DMS53 treated with DMSO at 0.1 percent for 48 hours (cell line): ENCODE measurements at regions not wholly inside any gene's neighbourhood (a gene's known extent, or its start where the extent isn't known, plus 50 kb on each side); places are given as distances from the start of the nearest gene placed in this dataset.
"Not testable (repeated sequence)": the region's sequence is repeated elsewhere in the genome, so short reads cannot be mapped to it uniquely, and the experiment has no call there.

Experiments
- DNase-seq: peaks from one replicate; lab custom pipeline; 2025; ENCODE audit not compliant: unreplicated experiment; lab: John Stamatoyannopoulos, UW

DNA sequence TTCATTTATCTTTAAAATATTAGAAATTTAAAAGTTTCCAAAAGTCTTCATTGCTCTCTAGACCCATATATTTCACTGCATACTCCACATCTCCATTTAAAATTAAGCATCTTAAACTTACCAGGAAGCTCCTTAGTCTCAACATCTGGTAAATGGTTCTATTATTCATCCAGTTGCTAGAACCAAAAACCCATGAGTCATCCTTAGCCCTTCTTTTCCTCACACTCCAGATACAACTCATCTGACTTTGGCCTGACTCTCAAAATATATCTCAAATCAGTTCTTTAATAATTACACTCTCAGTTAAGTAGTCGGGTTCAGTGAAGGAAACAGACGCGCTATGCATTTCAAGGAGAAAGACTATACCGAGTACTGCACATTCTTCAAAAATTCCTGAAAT, 110.2 kb upstream of the COX7C start:
- DNase-seq = no peak

GRCh38 chr5:86510330-86510915, 107.3 kb upstream of the COX7C start:
- DNase-seq = not testable (repeated sequence)

GRCh38 chr5:86523718-86524117, 94.0 kb upstream of the COX7C start:
- DNase-seq = no peak

- DNase-seq = no peak
Observed at GRCh38 chr5:86525622-86526021, 92.1 kb upstream of the COX7C start.

DNA sequence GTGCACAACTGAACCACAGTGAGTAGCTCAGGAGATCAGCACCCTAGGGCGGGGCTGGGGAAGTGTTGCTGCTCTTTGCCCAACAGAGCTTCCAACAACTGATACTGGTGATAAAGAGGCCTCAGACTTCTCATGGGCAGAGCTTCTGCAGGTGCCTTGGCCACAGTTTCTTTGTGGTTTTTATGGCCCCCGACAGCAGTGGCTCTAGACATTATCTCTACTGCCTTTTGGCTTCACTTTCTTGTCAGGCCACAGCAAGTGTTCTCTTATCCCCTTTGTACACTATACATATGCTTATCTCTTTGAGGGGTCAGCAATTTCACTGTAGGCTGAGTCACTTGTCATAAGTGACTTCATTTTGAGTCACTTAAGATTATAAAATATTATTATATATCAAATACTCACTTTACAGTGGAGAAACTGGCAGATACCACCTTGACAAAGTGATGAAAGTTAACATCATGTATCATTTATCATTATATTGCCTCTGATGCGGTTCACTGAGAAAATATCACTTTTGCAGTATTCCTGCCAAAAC, 90.9 kb upstream of the COX7C start:
- DNase-seq = no peak

- DNase-seq = no peak
Observed at GRCh38 chr5:86532429-86532828, 85.3 kb upstream of the COX7C start.

GRCh38 chr5:86536396-86536795, 81.3 kb upstream of the COX7C start:
- no peak for DNase-seq

- no peak for DNase-seq
Observed at GRCh38 chr5:86542532-86542931, 75.2 kb upstream of the COX7C start.

DNA sequence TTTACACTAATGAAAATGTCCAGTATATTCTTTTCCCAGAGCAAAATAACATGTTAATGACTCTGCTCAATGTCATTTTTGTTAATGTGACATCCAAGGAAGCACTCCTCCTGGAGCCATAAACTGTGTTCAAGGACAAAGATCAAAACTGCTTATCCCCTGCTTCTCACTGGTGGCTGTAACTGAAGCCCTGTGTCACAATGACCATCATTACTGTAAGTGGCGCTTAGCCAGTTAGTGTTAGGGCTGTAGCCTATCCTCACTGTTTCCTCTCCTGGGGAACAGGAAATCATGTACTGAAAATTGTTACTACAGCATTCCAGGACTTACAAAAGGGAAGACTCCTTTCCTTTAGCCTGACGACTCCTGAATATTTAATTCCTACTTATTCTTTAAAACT, 71.7 kb upstream of the COX7C start:
- DNase-seq = no peak

GRCh38 chr5:86546582-86546981, 71.2 kb upstream of the COX7C start:
- no peak for DNase-seq

DNA sequence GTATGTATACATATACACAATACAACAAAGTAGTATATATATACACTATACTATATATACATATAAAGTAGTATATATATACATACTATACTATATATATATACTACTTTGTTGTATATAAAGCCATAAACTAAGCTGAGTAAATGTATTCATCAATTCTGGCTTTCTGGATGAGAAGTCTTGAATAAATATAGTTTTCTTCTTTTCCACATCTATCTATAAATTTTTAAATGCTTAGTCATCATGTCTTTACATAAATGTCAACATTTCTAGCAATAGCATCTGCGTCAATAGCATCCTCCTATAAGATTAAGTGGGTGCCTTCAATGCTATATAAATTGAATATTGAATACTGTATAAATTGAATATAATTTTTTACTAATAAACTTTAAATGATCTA, 63.1 kb upstream of the COX7C start:
- DNase-seq = no peak

- DNase-seq = no peak
Observed at GRCh38 chr5:86557920-86558319, 59.8 kb upstream of the COX7C start.

GRCh38 chr5:86565197-86565789, 52.4 kb upstream of the COX7C start:
- peak; percentile 69 for DNase-seq

- peak; percentile 32 for DNase-seq
Observed at GRCh38 chr5:86566030-86566429, 51.7 kb upstream of the COX7C start.
